ENCODE measurements at regions not wholly inside any gene's neighbourhood (a gene's known extent, or its start where the extent isn't known, plus 50 kb on each side); places are given as distances from the start of the nearest gene placed in this dataset.

- Histone ChIP-seq H3K27me3 (no peaks in the 10 kb centered on the region), H3K36me3 (no peaks in the 10 kb centered on the region), H3K4me3 (no peak overlapping the region), H3K27ac (no peak overlapping the region), H3K4me1 (peaks cover 0 to 6% (median 2%) of the 10 kb centered on the region in 4 donors), H3K9me3 (no peaks in the 10 kb centered on the region)
- DNase-seq, result no peak
- intact Hi-C loops (cut with DNase I; ENCODE audit: low total_unique reads), result no loop called here
- WGBS, 2 donors (ENCODE audit: low coverage in 1 of 2), result 82 to 100% methylated on average over 1 of the region's 1 CpG
- in situ Hi-C loops (cut with MboI; ENCODE audit: low pct_ligation_motif_present in 1 of 4, low pct_unique_long_range_greater_than_20kb in 1 of 4, low sequenced_read_pairs in 3 of 4), result loop anchor here in 2 of 4 donors (25.0 kb wide), 2 partner anchors 236 to 436 kb away; no protein-coding TSS in a partner anchor
- TF ChIP-seq EP300 (IDR thresholded peaks at IDR 0.05; ENCODE audit: low read depth) (no peak), POLR2AphosphoS5 (IDR thresholded peaks at IDR 0.05) (no peak), POLR2A (IDR thresholded peaks at IDR 0.05) (no peak)
- TF ChIP-seq, protein P1, sequence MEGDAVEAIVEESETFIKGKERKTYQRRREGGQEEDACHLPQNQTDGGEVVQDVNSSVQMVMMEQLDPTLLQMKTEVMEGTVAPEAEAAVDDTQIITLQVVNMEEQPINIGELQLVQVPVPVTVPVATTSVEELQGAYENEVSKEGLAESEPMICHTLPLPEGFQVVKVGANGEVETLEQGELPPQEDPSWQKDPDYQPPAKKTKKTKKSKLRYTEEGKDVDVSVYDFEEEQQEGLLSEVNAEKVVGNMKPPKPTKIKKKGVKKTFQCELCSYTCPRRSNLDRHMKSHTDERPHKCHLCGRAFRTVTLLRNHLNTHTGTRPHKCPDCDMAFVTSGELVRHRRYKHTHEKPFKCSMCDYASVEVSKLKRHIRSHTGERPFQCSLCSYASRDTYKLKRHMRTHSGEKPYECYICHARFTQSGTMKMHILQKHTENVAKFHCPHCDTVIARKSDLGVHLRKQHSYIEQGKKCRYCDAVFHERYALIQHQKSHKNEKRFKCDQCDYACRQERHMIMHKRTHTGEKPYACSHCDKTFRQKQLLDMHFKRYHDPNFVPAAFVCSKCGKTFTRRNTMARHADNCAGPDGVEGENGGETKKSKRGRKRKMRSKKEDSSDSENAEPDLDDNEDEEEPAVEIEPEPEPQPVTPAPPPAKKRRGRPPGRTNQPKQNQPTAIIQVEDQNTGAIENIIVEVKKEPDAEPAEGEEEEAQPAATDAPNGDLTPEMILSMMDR (IDR thresholded peaks at IDR 0.05), result no peak
Observed at GRCh38 chr11:19301361-19301760, 60.6 kb upstream of the E2F8 start.

- Histone ChIP-seq H3K36me3 (no peaks in the 10 kb centered on the region), H3K27ac (no peak overlapping the region), H3K27me3 (no peaks in the 10 kb centered on the region), H3K4me1 (no peaks in the 10 kb centered on the region), H3K9me3 (no peaks in the 10 kb centered on the region), H3K4me3 (no peak overlapping the region)
- no peak for TF ChIP-seq POLR2A (IDR thresholded peaks at IDR 0.05)
- no peak for TF ChIP-seq EP300 (IDR thresholded peaks at IDR 0.05; ENCODE audit: low read depth)
- TF ChIP-seq, protein P1 (IDR thresholded peaks at IDR 0.05), result no peak
- TF ChIP-seq POLR2AphosphoS5 (IDR thresholded peaks at IDR 0.05), result no peak
- no peak for DNase-seq
- intact Hi-C loops (cut with DNase I; ENCODE audit: low total_unique reads), result no loop called here
- 65 to 70% methylated on average over 4 of the region's 4 CpGs for WGBS, 2 donors (ENCODE audit: low coverage in 1 of 2)
- in situ Hi-C loops (cut with MboI; ENCODE audit: low pct_ligation_motif_present in 1 of 4, low pct_unique_long_range_greater_than_20kb in 1 of 4, low sequenced_read_pairs in 3 of 4), result no loop called here
Observed at GRCh38 chr11:19294444-19294843, 53.7 kb upstream of the E2F8 start.

DNA sequence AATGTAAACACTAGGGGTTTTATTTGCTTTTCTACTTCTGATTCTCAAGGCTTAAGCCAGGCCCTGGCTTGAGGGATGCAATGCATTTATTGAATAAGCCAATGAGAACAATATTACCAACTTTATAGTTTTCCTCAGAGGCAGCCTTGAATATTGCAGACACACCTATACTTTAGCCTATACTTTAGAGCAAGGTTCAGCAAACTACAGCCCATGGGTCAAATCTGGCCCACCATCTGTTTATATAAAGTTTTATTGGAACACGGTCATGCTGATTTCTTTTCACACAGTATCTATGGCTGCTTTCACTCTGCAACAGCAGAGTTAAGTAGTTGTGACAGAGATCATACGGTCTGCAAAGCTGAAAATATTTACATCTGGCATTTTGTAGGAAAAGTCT, 50.3 kb upstream of the E2F8 start:
- DNase-seq, result no peak
- Histone ChIP-seq H3K4me1 (no peaks in the 10 kb centered on the region), H3K27ac (no peak overlapping the region), H3K36me3 (no peaks in the 10 kb centered on the region), H3K27me3 (peaks cover 4% of the 10 kb centered on the region), H3K9me3 (no peaks in the 10 kb centered on the region), H3K4me3 (no peak overlapping the region)
- TF ChIP-seq POLR2A (IDR thresholded peaks at IDR 0.05), result no peak
- TF ChIP-seq, protein P1 (IDR thresholded peaks at IDR 0.05), result no peak
- TF ChIP-seq POLR2AphosphoS5 (IDR thresholded peaks at IDR 0.05), result no peak
- no peak for TF ChIP-seq EP300 (IDR thresholded peaks at IDR 0.05; ENCODE audit: low read depth)
- intact Hi-C loops (cut with DNase I; ENCODE audit: low total_unique reads) (no loop called here), in situ Hi-C loops (cut with MboI; ENCODE audit: low pct_ligation_motif_present in 1 of 4, low pct_unique_long_range_greater_than_20kb in 1 of 4, low sequenced_read_pairs in 3 of 4) (no loop called here)
- WGBS, 2 donors (ENCODE audit: low coverage in 1 of 2), result 43 to 54% methylated on average over 2 of the region's 2 CpGs

Small RNA genes lying in the stretch of these regions (small RNA-seq; reads per million reads assigned to genes)
- 0 reads per million in 4 donors for gene MIR4486
- 0 reads per million in 4 donors for gene RF00408
- gene RNA5SP335, result 0 reads per million in 4 donors

All from transverse colon (tissue), 4 donors.